Mesodermal cell (in vitro differentiated cells): ENCODE measurements at regions not wholly inside any gene's neighbourhood (a gene's known extent, or its start where the extent isn't known, plus 50 kb on each side); places are given as distances from the start of the nearest gene placed in this dataset.

ENCODE experiments used
- H3K27ac ChIP-seq: 2 replicates; pipeline ENCODE4 v1.7.0; 2013; ENCODE audit warnings: mild to moderate bottlenecking, low read depth, low read length, moderate library complexity; ENCODE audit not compliant: severe bottlenecking
- H3K36me3 ChIP-seq: 2 replicates; pipeline ENCODE4 v1.7.1; 2013; ENCODE audit warnings: mild to moderate bottlenecking, low read length, moderate library complexity; ENCODE audit not compliant: control insufficient read depth, insufficient read depth
- H3K4me1 ChIP-seq: one replicate; pipeline ENCODE4 v1.7.1; 2013; ENCODE audit warnings: mild to moderate bottlenecking, low read length; ENCODE audit not compliant: insufficient read depth, control insufficient read depth, poor library complexity, severe bottlenecking
- H3K4me3 ChIP-seq: 2 replicates; pipeline ENCODE4 v1.7.0; 2013; ENCODE audit warnings: low read length, control low read depth, mild to moderate bottlenecking; ENCODE audit not compliant: insufficient read depth, poor library complexity, severe bottlenecking; ENCODE audit errors: extremely low read depth
- H3K9me3 ChIP-seq: 2 replicates; pipeline ENCODE4 v1.7.1; 2013; ENCODE audit warnings: mild to moderate bottlenecking, low read length, moderate library complexity; ENCODE audit not compliant: control insufficient read depth
- WGBS, 2 experiments: methylation state at CpG; one replicate each; pipeline ENCODE4 v1.1.5; 2013; ENCODE audit warnings: missing lambda C conversion rate in 2 of 2; ENCODE audit not compliant: insufficient coverage in 2 of 2; 5-methylcytosine and 5-hydroxymethylcytosine counted together

GRCh38 chr12:91617818-91618217 lies 435.2 kb upstream of the DCN start:
- no peak overlapping the region for H3K4me3 ChIP-seq
- no peaks in the 10 kb centered on the region for H3K9me3 ChIP-seq
- peaks cover 8% of the 10 kb centered on the region for H3K4me1 ChIP-seq
- no peaks in the 10 kb centered on the region for H3K36me3 ChIP-seq
- no CpG with 5 or more reads among the region's 1 CpG for WGBS, 2 experiments
- H3K27ac ChIP-seq, result no peak overlapping the region

DNA sequence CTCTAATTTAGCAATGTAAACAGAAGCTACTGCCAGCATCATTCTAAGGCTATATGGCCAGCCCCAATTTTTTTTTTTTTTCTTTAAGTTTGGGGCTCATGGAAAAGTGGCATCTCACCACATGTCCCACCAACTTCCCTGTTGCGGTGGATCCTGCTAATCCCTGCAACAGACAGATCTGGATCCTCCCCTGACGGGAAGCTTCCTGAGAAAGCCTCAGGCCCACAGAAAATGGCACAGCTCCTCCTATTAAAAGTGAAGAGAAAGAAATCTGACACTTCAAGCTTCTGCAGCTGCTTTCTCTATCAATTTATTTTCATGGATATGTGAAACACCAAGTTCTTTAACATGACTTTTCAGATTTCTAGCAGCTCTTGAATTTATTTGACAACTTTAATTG lies 433.8 kb upstream of the DCN start:
- H3K4me3 ChIP-seq, result no peak overlapping the region
- no peaks in the 10 kb centered on the region for H3K36me3 ChIP-seq
- no peak overlapping the region for H3K27ac ChIP-seq
- H3K9me3 ChIP-seq, result no peaks in the 10 kb centered on the region
- peaks cover 8% of the 10 kb centered on the region for H3K4me1 ChIP-seq
- WGBS, 2 experiments, result 88% methylated on average over 1 of the region's 2 CpGs; no CpG with 5 or more reads in 1 of the 2 experiments

GRCh38 chr12:91613223-91613779 lies 430.7 kb upstream of the DCN start:
- peaks cover 8% of the 10 kb centered on the region for H3K4me1 ChIP-seq
- H3K9me3 ChIP-seq, result no peaks in the 10 kb centered on the region
- H3K27ac ChIP-seq, result no peak overlapping the region
- WGBS, 2 experiments, result no CpG with 5 or more reads among the region's 4 CpGs
- H3K4me3 ChIP-seq, result no peak overlapping the region
- no peaks in the 10 kb centered on the region for H3K36me3 ChIP-seq

- no peaks in the 10 kb centered on the region for H3K36me3 ChIP-seq
- no peaks in the 10 kb centered on the region for H3K4me1 ChIP-seq
- 80 to 94% methylated on average over 2 of the region's 3 CpGs for WGBS, 2 experiments
These were observed 427.9 kb upstream of the DCN start for GRCh38 chr12:91610561-91610960.

DNA sequence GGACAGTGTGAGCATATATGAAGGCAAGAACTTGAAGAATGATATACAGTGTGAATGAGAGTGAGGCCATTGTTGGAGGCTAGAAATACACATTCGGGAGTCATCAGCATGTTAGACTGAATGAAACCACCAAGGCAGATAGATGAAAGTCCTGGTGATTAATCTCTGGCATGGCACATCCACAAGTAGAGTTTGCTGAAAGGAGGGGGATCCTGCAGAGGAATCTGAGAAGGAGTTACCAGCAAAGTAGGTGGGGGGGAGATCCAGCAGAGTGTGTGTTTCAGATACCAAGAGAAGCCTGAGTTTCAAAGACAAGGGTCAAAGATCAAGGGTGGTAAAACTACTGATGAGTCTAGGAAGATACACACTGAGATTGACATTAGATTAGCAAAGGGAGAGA lies 426.7 kb upstream of the DCN start:
- 85 to 100% methylated on average over 1 of the region's 1 CpG for WGBS, 2 experiments
- Histone ChIP-seq H3K9me3 (no peaks in the 10 kb centered on the region), H3K27ac (no peak overlapping the region), H3K4me1 (no peaks in the 10 kb centered on the region), H3K36me3 (no peaks in the 10 kb centered on the region), H3K4me3 (no peak overlapping the region)

More at GRCh38 chr12:91610561-91610960, 427.9 kb upstream of the DCN start:
- H3K4me3 ChIP-seq, result no peak overlapping the region
- H3K27ac ChIP-seq, result no peak overlapping the region
- H3K9me3 ChIP-seq, result no peaks in the 10 kb centered on the region

DNA sequence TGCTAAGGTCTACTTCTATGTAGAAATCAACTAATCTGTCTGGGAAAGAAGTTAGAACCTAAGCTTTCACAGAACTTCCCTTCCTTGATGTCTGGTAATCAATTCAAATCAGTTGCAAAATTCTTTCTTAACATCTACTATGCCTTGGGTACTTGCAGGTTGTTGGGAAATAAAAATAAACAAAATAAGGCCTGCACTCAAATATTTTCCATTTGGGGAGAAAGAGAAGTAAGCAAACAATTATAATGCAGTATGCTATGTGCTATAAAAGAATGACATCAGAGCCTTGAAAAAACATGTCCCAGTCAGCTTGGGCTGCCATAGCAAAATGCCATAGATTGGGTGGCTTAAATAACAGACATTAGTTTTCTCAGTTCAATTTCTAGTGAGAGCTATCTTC lies 425.9 kb upstream of the DCN start:
- no peaks in the 10 kb centered on the region for H3K9me3 ChIP-seq
- H3K4me3 ChIP-seq, result no peak overlapping the region
- no peaks in the 10 kb centered on the region for H3K36me3 ChIP-seq
- no peaks in the 10 kb centered on the region for H3K4me1 ChIP-seq
- no peak overlapping the region for H3K27ac ChIP-seq

GRCh38 chr12:91606662-91607377 lies 424.2 kb upstream of the DCN start:
- Histone ChIP-seq H3K4me3 (no peak overlapping the region), H3K4me1 (no peaks in the 10 kb centered on the region), H3K9me3 (no peaks in the 10 kb centered on the region), H3K36me3 (no peaks in the 10 kb centered on the region), H3K27ac (no peak overlapping the region)
- WGBS, 2 experiments, result 92% methylated on average over 2 of the region's 3 CpGs; no CpG with 5 or more reads in 1 of the 2 experiments

- Histone ChIP-seq H3K4me3 (no peak overlapping the region), H3K36me3 (no peaks in the 10 kb centered on the region), H3K27ac (no peak overlapping the region), H3K9me3 (no peaks in the 10 kb centered on the region), H3K4me1 (no peaks in the 10 kb centered on the region)
- WGBS, 2 experiments, result 79 to 82% methylated on average over 4 to 5 of the region's 6 CpGs
These were observed 422.3 kb upstream of the DCN start for GRCh38 chr12:91604897-91605296.

- no CpG with 5 or more reads among the region's 2 CpGs for WGBS, 2 experiments
- Histone ChIP-seq H3K4me1 (no peaks in the 10 kb centered on the region), H3K27ac (no peak overlapping the region), H3K4me3 (no peak overlapping the region), H3K36me3 (no peaks in the 10 kb centered on the region), H3K9me3 (no peaks in the 10 kb centered on the region)
These were observed 420.4 kb upstream of the DCN start for GRCh38 chr12:91603060-91603459.

DNA sequence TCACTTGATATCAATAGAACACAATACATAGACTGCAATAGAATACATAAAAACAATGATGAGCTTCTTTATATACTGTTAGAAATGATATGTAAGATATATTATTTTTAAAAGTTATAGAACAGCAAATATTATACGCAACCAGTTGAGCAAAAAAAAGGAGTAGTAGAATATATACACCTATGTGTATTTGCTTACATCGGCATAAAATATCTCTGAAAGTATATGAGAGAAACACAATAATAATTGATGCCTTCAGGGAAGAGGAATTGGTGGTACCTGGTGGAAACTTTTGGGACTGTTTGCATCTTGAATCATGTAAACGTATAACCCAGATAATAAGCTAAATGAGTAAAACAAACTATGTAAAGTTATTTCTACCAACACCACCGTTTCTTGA lies 418.4 kb upstream of the DCN start:
- no peak overlapping the region for H3K27ac ChIP-seq
- no peaks in the 10 kb centered on the region for H3K9me3 ChIP-seq
- no peaks in the 10 kb centered on the region for H3K4me1 ChIP-seq
- no peaks in the 10 kb centered on the region for H3K36me3 ChIP-seq
- no peak overlapping the region for H3K4me3 ChIP-seq
- WGBS, 2 experiments, result no CpG with 5 or more reads among the region's 4 CpGs

DNA sequence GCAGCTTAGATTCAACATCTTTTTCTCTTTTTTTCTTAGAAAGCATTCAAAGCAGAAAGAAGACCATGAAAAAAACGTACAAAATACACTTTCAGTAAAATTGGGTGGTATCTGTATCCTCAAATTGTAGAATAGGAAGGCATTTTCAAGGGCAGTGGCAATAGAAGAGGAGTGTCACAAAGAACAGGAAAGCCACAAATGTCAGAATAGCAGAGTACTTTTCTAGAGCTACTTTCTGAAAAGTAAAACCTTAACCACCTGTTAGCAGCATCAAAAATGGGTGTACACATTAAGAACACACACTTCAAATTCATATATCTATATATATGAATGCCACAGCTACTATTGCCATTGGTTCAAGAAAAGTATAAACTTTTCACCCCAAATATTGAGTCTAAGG lies 412.1 kb upstream of the DCN start:
- Histone ChIP-seq H3K9me3 (no peaks in the 10 kb centered on the region), H3K4me1 (no peaks in the 10 kb centered on the region), H3K27ac (no peak overlapping the region), H3K36me3 (no peaks in the 10 kb centered on the region), H3K4me3 (no peak overlapping the region)
- WGBS, 2 experiments, result 100% methylated on average over 1 of the region's 1 CpG; no CpG with 5 or more reads in 1 of the 2 experiments
